SH-SY5Y (cell line): ENCODE measurements at regions not wholly inside any gene's neighbourhood (a gene's known extent, or its start where the extent isn't known, plus 50 kb on each side); places are given as distances from the start of the nearest gene placed in this dataset.

ENCODE experiments used
- GATA2 ChIP-seq: IDR thresholded peaks from 2 replicates; pipeline ENCODE4 v1.6.1; 2011; ENCODE audit warnings: mild to moderate bottlenecking, low read depth, low read length
- GATA3 ChIP-seq: IDR thresholded peaks from 2 replicates; pipeline ENCODE4 v1.6.1; 2011; ENCODE audit warnings: low read depth, mild to moderate bottlenecking, low read length, moderate library complexity

DNA sequence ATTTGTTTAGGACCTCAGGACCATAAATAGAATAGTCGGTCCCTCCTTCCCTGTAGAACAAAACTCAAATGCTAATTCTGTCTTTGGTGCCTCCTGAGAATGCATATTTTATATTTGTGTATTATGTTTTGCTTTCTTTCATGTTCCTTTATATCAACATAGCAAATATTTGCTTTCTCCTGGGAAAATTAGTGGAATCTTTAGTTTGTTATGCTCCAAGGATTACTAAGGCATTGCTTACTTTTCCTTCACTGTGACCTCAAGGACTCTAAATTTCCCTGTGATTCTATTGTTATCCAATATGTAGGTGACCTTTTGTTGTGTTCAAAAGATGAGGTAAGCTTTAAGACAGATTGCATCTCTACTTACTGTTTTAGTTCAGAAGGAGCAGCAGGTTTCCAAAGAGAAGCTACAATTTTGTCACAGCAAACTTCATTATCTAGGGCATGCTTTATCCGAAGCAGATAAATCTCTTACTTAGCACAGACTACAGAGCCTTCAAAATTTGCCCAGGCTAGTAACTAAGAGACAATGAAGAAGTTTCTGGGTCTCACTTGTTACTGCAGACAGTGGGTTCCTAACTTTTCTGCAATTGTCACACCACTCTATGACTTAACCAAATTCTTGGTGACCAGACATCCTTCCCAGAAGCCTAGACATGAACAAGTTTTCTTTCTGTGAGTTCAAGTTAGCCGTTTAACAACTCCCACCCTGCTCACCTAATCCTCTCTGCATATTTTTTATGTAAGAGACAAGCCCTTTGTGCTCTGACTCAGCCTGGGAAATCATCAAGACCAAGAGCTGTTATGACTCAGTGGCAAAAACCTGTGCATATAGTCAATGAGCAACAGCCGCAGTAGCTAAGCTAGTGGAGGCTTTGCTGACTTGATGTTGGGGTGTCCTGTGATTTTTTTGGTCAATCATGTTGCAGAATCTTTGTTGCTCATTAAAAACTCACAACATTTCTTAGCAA lies 378.8 kb downstream of the QKI start:
- no peak for TF ChIP-seq GATA3
- TF ChIP-seq GATA2, result no peak

DNA sequence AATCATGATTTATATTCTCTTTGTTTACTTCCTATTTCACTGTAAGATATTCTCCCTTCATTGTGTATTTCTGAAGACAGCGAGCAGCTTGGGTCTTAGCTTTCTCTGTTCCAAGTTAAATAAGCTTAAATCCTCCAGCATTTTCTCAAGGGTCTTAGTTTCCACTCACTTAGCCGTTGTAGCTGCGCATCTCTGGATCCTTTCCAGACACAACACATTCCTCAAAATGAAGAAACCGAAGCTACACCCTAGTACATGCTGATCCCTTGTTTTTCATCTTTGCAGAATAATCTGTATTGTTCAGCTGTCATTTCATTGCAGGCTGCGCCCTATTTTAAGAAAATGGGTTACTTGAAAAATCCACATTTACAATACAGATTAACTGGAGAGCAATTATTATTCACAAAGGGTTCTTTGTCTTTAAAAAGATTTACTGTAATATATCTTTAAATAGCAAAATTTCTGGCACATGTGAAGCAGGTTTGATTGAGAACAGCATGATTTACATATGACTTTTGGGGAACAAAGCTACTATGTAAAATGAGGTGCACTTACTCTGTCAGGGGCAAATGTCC lies 375.8 kb downstream of the QKI start:
- TF ChIP-seq GATA2, result no peak
- no peak for TF ChIP-seq GATA3

DNA sequence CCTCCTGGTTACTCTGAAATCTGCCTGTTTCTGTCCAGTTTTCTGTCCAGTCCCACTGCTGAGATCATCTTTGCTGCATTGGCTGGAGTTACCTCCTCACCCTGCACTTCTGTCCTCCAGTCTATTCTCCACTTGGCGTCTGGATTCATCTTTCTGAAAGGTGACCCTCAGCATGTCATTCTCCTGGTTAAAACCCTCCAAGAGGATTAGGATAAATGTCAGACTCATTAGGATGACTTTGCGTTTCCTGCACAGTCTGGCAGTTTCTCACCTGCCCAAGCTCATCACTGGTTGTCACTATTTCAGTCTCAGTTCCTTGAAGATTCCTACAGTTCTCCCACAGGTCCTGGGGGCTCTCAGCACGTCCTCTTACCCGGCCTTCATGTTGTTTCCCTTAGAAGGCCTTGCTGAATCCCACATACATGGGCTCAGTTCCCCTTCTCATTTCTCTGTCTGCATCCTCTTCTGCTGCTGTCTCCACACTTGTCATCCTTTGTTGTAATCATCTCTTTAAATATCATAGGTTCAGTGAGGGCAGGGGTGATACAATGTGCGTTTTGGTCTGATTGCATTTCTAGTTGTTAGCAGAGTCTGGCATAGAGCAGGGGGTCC lies 374.8 kb downstream of the QKI start:
- TF ChIP-seq GATA3 (no peak), GATA2 (no peak)

DNA sequence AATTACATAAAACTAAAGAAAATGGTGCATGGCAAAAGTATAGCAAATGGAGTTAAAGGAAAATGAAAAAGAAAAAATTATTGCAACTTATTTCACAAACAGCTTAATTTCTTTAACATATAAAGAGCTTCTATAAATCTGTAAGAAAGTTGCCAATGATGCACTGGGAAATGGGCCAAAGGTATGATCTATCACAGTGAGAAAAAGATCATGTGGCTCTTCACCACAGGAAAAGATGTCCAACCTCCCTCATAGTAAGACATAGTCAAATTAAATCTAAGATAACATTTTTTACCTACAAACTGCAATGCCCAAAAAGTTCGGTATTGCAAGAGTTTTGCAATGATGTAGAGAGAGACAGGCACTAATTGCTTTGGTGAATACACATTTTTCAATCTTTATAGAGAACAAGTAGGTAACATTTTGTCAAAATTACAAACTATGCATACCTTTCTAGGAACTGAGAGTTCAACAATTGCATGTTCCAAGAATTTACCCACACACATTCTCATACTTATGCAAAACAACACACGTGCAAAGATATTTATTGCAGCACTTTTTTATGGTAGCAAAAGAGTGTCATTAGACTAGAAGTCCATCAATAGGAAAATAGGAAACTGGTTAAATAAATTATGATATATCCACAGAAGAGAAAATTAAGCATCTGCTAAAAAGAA lies 372.6 kb downstream of the QKI start:
- TF ChIP-seq GATA2 (no peak), GATA3 (no peak)

DNA sequence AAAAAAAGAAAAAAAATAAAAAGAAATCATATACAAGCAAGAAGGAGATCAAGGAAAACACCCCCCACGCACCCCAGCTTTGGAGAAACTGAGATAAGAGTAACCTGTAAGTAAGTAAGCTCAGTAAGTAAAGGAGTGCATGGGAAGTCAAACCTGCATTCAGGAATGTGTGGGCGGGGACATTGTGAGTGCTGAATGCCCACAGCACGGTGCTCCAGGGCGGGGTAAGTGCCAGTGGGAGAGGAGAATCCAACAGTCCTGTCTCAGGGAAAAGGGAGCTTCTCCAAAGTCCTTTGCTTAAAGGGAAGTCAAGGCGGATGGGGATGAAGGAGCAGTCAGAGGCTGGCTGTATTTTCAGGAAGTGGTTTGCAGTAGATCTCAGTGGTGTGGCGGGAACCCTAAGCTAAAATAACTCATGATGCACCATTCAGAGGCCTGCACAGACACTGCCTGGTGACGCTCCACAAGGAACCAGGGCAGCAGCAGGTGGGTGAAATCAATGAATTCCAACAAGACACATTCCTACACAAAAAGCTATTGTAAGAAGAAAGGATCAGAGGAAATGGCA lies 368.0 kb downstream of the QKI start:
- TF ChIP-seq GATA3, result no peak
- no peak for TF ChIP-seq GATA2

DNA sequence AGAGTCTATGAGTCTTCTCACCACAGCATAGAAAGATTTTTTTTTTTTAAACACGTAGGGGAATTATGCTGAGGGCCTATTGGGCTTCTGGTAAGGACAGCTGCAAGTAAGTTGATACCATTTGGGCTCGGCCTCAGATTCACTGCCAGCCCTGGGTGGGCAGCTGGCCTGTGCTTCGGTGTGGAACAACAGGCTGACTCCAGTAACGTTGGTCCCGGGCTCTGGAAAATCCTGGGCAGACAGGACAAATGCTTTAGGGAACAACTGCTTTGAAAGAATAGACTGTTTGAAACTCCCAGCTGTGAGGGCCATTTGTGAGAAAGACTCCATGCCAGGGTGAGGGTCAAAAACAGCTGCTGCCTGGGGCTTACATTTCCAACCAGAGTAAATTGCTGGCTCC lies 366.5 kb downstream of the QKI start:
- TF ChIP-seq GATA3 (no peak), GATA2 (no peak)

DNA sequence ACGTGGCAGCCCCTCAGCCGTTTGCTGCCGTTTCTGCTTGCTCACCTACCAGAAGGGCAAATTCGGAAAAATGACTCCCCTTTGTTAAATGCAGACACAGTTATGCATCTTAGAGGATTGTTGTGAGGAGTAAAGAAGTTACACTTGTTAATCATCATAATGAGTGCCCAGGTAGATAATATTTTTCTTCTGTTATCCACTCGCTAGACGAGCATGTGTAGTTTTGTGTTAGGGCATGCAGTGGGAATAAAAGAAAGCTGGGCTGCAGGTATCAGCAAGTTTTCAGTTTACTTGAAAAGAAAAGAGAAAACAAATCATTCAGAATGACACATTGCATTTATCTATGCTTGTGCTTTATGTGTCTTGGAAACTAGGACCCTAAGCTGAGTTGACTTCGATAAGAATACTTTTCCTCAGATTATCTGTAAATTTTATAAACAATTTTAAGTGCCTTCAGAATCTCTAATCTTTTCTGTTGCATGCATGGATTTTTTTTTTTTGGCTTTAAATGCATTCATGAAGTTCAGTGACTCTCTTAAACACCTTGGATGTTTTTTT lies 365.3 kb downstream of the QKI start:
- TF ChIP-seq GATA2 (no peak), GATA3 (no peak)

DNA sequence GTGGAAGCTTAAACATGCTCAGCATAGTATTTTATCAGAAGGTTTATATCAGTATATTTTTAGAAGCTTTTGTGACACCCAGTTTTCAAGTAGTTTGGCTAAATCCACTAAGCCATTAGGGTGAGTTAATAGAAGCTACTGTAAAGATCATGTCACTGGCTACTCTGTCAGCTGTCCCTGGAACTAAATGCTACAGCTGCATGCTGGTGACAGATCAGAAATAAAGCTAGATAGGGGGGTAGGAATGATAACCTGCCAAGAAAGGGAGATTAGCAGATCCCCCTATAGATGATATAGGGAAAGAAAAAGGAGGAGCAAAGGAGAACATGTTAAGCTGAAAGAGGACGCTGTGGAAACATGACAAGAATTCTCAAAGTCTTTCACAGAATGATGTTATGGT lies 363.2 kb downstream of the QKI start:
- no peak for TF ChIP-seq GATA3
- no peak for TF ChIP-seq GATA2

DNA sequence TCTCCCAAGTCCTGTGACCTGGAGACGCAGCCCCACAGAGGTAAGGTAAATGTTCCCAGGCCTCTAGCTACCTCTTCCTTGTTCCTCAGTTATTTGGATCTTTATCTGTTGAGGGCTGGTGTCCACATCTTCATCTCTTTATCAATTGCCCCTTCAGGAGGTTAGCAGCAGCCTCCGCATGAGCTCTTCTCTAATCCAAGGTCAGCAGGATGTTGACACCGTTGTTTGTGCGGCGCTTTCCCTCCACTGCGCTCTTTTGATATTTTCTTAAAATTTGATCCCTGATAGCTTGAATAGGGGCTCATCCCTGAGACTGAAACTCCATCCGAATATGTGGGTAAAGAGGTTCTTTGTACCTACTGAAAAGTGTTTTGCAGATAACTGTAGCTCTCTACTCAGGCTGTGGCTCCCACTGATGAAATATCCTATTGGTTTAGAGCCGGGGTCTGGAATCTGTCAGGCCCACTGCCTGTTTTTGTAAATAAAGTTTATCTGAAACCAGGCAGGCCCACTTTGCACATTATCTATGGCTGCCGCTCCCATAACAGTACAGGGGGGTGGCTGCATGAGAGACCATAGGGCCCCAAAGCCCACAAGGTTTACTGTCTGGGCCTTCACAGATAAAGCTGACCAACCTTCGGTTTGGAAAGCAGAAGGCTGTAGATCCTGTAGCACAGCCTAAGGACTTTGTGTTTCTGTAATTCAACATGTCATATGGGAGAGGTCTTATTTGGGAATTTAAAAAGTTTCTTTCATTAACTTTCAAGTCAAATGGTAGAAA lies 362.6 kb downstream of the QKI start:
- TF ChIP-seq GATA2, result 0 out of 2 replicates have a peak, but pooled peaks have one; percentile 8
- TF ChIP-seq GATA3, result no peak

DNA sequence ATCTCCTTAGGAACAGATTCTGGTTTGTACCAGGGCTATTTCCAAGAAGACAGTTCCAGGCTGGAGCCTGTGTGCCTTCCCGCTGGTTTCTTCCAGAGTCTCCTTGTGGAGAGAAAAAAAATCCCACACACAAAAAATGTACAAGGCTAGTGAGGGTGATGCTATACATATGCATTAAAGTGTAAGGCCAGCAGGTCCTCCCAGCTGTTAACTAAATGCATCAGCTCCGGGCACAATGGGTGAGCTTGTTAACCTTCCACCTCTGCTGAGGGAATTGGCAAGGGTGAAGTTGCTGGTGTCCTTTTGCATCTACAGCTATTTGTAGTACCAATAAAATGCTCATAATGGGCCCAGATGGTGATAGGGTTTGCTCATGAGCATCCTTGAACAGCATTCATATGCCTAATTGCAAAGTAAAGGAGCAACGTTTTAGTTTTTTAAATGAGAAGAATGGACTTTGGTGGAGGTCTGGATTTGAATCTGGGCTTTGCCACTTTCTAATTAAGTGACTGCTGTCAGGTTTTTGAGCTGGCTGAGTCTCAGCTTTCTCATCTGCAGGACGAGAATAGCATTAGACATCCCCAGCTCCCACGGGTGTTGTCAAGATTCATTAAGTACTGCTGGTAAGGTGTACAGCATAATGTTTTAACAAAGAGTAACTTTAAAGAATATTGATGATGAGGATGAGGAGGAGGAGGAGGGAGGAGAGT lies 361.8 kb downstream of the QKI start:
- TF ChIP-seq GATA2 (no peak), GATA3 (no peak)

DNA sequence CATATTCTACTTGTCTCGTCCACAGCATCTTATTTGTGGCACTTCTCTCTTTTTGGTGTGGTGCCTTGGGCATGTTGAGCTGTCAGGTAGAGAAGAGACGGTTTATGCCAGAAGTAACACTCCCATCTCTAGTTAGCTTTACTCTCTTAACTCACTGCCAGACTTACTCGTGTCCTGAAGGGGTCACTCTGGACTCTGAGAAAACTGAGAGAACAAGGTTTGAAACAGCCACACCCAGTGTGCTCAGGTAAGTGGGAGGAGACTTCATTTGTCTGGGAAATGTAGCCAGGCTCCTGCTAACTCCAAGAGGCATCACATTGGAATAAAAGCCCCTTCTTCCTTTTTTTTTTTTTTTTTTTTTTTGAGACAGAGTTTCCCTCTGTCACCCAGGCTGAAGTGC lies 360.8 kb downstream of the QKI start:
- TF ChIP-seq GATA2 (no peak), GATA3 (no peak)

DNA sequence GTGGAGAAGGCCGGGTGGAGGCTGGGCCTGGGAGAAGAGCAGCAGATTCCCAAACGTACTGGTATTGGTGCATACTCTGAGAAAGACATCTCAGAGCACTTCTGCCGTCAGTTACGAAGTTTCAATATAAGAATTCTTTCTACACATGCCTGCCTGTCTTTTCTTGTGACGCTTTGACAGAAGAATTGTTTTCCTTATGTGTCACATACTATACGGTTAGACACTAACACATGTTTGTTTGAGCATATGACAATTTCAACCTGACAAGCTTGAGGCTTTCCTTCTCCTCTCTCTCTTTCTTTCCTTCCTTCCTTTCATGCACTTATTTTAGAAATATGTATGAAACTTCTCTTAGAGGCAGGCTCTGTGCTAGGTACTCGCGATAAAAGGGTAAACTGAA lies 360.0 kb downstream of the QKI start:
- TF ChIP-seq GATA3 (no peak), GATA2 (no peak)

DNA sequence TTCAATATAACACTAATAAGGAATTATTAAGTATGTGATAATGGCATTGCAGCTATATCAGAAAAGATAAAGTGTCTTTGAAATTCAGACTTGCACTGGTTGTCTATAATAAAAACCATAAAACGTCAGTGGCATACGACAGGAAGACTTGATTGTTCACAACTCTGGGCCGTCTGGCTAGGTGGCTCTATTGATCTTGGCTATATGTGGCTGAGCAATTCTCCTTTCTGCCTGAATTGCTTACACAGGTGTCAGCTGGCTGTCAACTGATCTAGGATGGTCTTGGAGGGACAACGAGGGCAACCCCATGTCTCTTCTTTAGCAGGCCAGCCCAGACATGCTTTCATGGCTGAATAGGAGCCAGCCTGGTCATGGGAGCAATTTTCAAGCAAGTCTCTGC lies 359.1 kb downstream of the QKI start:
- TF ChIP-seq GATA2 (no peak), GATA3 (no peak)
